ENCODE measurements at regions not wholly inside any gene's neighbourhood (a gene's known extent, or its start where the extent isn't known, plus 50 kb on each side); places are given as distances from the start of the nearest gene placed in this dataset.

GRCh38 chr1:102083192-102083591 lies 86.5 kb upstream of the OLFM3 start (continued):
- TF ChIP-seq EGR1 (IDR thresholded peaks at IDR 0.05; ENCODE audit: borderline replicate concordance, low read depth, low read length) (no peak), JUND (IDR thresholded peaks at IDR 0.05; ENCODE audit: low read length) (no peak)
- TF ChIP-seq, protein P1, sequence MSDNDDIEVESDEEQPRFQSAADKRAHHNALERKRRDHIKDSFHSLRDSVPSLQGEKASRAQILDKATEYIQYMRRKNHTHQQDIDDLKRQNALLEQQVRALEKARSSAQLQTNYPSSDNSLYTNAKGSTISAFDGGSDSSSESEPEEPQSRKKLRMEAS (IDR thresholded peaks at IDR 0.05): no peak

Measured in H1 (cell line).